Coronary artery (tissue), 2 donors: ENCODE measurements at regions not wholly inside any gene's neighbourhood (a gene's known extent, or its start where the extent isn't known, plus 50 kb on each side); places are given as distances from the start of the nearest gene placed in this dataset.
"Not testable (repeated sequence)": the region's sequence is repeated elsewhere in the genome, so short reads cannot be mapped to it uniquely, and the experiment has no call there.

Experiments used
- DNase-seq: peaks from one replicate; pipeline ENCODE4 v3.0.0-alpha.2; 2017; ENCODE audit warnings: low spot score
- H3K27ac ChIP-seq, 2 donors: fragments of 200-600 bp; sonication (generic); one replicate each; pipeline ENCODE4 v1.5.1; 2016 to 2019
- H3K4me3 ChIP-seq: fragments of 200-600 bp; sonication (generic); 2 replicates; pipeline ENCODE4 v1.5.1; 2016; ENCODE audit warnings: mild to moderate bottlenecking, moderate library complexity
- CTCF ChIP-seq: fragments of 200-600 bp; sonication (generic); IDR thresholded peaks from one replicate; pipeline ENCODE4 v1.5.1; 2019; ENCODE audit warnings: antibody characterized with exemption

DNA sequence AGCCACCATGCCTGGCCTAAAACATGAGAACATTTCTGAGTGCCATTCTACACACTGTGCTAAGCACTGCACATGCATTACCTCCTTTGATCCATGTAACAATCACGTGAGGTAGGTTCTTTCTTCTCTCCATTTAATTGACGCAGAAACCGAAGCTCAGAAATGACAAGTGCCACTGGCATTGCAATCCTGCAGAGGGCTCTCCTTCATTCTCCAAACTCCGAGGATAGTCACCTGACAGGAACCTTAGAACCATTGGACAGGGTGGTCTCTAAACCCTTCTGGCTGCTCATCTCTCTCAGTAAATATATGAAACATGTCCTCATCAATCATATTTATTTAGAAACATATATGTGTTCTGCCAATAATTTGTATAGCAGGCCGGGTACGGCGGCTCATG, 167.1 kb upstream of the JUN start:
- no peak for TF ChIP-seq CTCF
- DNase-seq: no peak
- no peak overlapping the region for H3K4me3 ChIP-seq
- no peak overlapping the region for H3K27ac ChIP-seq

- not testable (repeated sequence) for H3K27ac ChIP-seq, H3K4me3 ChIP-seq, DNase-seq
Observed at GRCh38 chr1:58953951-58954350, 170.1 kb upstream of the JUN start.

- not testable (repeated sequence) for H3K27ac ChIP-seq, DNase-seq, H3K4me3 ChIP-seq
Observed at GRCh38 chr1:58963287-58963686, 179.4 kb upstream of the JUN start.

- no peak overlapping the region for H3K27ac ChIP-seq
- DNase-seq: peak; percentile 55
- H3K4me3 ChIP-seq: no peak overlapping the region
- TF ChIP-seq CTCF: no peak
Observed at GRCh38 chr1:58964428-58964827, 180.6 kb upstream of the JUN start.

- Histone ChIP-seq H3K4me3 (no peak overlapping the region), H3K27ac (no peak overlapping the region)
- no peak for TF ChIP-seq CTCF
- DNase-seq: peak; percentile 33
Observed at GRCh38 chr1:58964880-58965279, 181.0 kb upstream of the JUN start.

GRCh38 chr1:58966103-58966916, 182.5 kb upstream of the JUN start:
- TF ChIP-seq CTCF: no peak
- Histone ChIP-seq H3K4me3 (no peak overlapping the region), H3K27ac (no peak overlapping the region)
- DNase-seq: peak; percentile 62

- no peak overlapping the region for H3K27ac ChIP-seq
- TF ChIP-seq CTCF: no peak
- no peak for DNase-seq
- no peak overlapping the region for H3K4me3 ChIP-seq
Observed at GRCh38 chr1:58966917-58967740, 183.3 kb upstream of the JUN start.
